KMS-11 (cell line): ENCODE measurements at regions not wholly inside any gene's neighbourhood (a gene's known extent, or its start where the extent isn't known, plus 50 kb on each side); places are given as distances from the start of the nearest gene placed in this dataset.

ENCODE experiments used
- H2AFZ ChIP-seq: fragments of 200-600 bp; sonication (generic); 2 replicates; pipeline ENCODE4 v1.6.1; 2016; ENCODE audit warnings: antibody characterized with exemption, mixed run types, low read depth
- H3K27ac ChIP-seq: fragments of 200-600 bp; sonication (generic); 2 replicates; pipeline ENCODE4 v1.6.1; 2016; ENCODE audit warnings: mild to moderate bottlenecking, mixed run types
- H3K27me3 ChIP-seq: fragments of 200-600 bp; sonication (generic); 2 replicates; pipeline ENCODE4 v1.6.1; 2017; ENCODE audit warnings: mild to moderate bottlenecking, low read depth, mixed run types, moderate library complexity; ENCODE audit not compliant: insufficient read depth
- H3K36me3 ChIP-seq: fragments of 200-600 bp; sonication (generic); 2 replicates; pipeline ENCODE4 v1.6.1; 2017; ENCODE audit warnings: mild to moderate bottlenecking, mixed run types; ENCODE audit not compliant: insufficient read depth
- H3K4me1 ChIP-seq: fragments of 200-600 bp; sonication (generic); 2 replicates; pipeline ENCODE4 v1.6.1; 2016; ENCODE audit warnings: mild to moderate bottlenecking, low read depth, mixed run types; ENCODE audit not compliant: poor library complexity, severe bottlenecking
- H3K4me2 ChIP-seq: fragments of 200-600 bp; sonication (generic); 2 replicates; pipeline ENCODE4 v1.7.0; 2016; ENCODE audit warnings: mild to moderate bottlenecking, mixed run types
- H3K4me3 ChIP-seq: fragments of 200-600 bp; sonication (generic); IDR thresholded peaks from 2 replicates; pipeline ENCODE4 v1.6.1; 2017; ENCODE audit warnings: low read depth, low read length, mixed read lengths; ENCODE audit not compliant: insufficient read depth
- H3K79me2 ChIP-seq: fragments of 200-600 bp; sonication (generic); 2 replicates; pipeline ENCODE4 v1.6.1; 2016; ENCODE audit warnings: low read depth, mixed run types; ENCODE audit not compliant: insufficient read depth
- H3K9ac ChIP-seq: fragments of 200-600 bp; sonication (generic); 2 replicates; pipeline ENCODE4 v1.6.1; 2016; ENCODE audit warnings: mild to moderate bottlenecking, mixed run types
- H4K20me1 ChIP-seq: fragments of 200-600 bp; sonication (generic); 2 replicates; pipeline ENCODE4 v1.6.1; 2016; ENCODE audit warnings: mild to moderate bottlenecking, mixed run types; ENCODE audit not compliant: insufficient read depth
- CTCF ChIP-seq: fragments of 200-600 bp; sonication (generic); conservative IDR thresholded peaks from 2 replicates; pipeline ENCODE4 v1.6.1; 2017; ENCODE audit warnings: low read depth, mild to moderate bottlenecking, antibody characterized with exemption, low read length, moderate library complexity, mixed read lengths

GRCh38 chr5:113719549-113719948 lies 206.1 kb downstream of the YTHDC2 start:
- no peaks in the 10 kb centered on the region for H4K20me1 ChIP-seq
- no peaks in the 10 kb centered on the region for H3K36me3 ChIP-seq
- H3K79me2 ChIP-seq, result no peaks in the 10 kb centered on the region
- no peak overlapping the region for H3K4me3 ChIP-seq
- no peak overlapping the region for H3K9ac ChIP-seq
- no peak overlapping the region for H2AFZ ChIP-seq
- no peak for TF ChIP-seq CTCF
- H3K4me1 ChIP-seq, result peaks cover 14% of the 10 kb centered on the region
- no peak overlapping the region for H3K27ac ChIP-seq
- no peaks in the 10 kb centered on the region for H3K27me3 ChIP-seq
- H3K4me2 ChIP-seq, result no peak overlapping the region

- Histone ChIP-seq H3K79me2 (no peaks in the 10 kb centered on the region), H3K36me3 (no peaks in the 10 kb centered on the region), H3K9ac (no peak overlapping the region), H3K4me2 (no peak overlapping the region; the same call in 1 of the 2 replicates), H2AFZ (no peak overlapping the region), H4K20me1 (no peaks in the 10 kb centered on the region), H3K4me3 (no peak overlapping the region), H3K4me1 (peaks cover 14% of the 10 kb centered on the region), H3K27me3 (no peaks in the 10 kb centered on the region), H3K27ac (peak overlapping the region; percentile 9; the same call in 1 of the 2 replicates)
- TF ChIP-seq CTCF, result no peak
Measured at GRCh38 chr5:113721171-113721570, 207.7 kb downstream of the YTHDC2 start.

- Histone ChIP-seq H3K79me2 (no peaks in the 10 kb centered on the region), H3K27ac (no peak overlapping the region), H4K20me1 (no peaks in the 10 kb centered on the region), H3K4me2 (no peak overlapping the region), H3K27me3 (no peaks in the 10 kb centered on the region), H3K9ac (no peak overlapping the region), H2AFZ (no peak overlapping the region), H3K4me3 (no peak overlapping the region), H3K36me3 (no peaks in the 10 kb centered on the region), H3K4me1 (peaks cover 14% of the 10 kb centered on the region)
- no peak for TF ChIP-seq CTCF
Measured at GRCh38 chr5:113723021-113723420, 209.5 kb downstream of the YTHDC2 start.

GRCh38 chr5:113735751-113736150 lies 222.3 kb downstream of the YTHDC2 start:
- Histone ChIP-seq H3K79me2 (no peaks in the 10 kb centered on the region), H3K4me3 (no peak overlapping the region)

More at GRCh38 chr5:113735751-113736150, 222.3 kb downstream of the YTHDC2 start:
- TF ChIP-seq CTCF, result no peak
- H3K9ac ChIP-seq, result no peak overlapping the region
- H4K20me1 ChIP-seq, result no peaks in the 10 kb centered on the region
- H2AFZ ChIP-seq, result no peak overlapping the region
- no peaks in the 10 kb centered on the region for H3K27me3 ChIP-seq
- no peaks in the 10 kb centered on the region for H3K4me1 ChIP-seq
- no peak overlapping the region for H3K27ac ChIP-seq
- H3K4me2 ChIP-seq, result no peak overlapping the region
- H3K36me3 ChIP-seq, result no peaks in the 10 kb centered on the region
